Endothelial cell of hepatic sinusoid (primary cell): ENCODE measurements at regions not wholly inside any gene's neighbourhood (a gene's known extent, or its start where the extent isn't known, plus 50 kb on each side); places are given as distances from the start of the nearest gene placed in this dataset.

Experiments used
- in situ Hi-C: cut with HindIII; loops from 2 replicates; pipeline ENCODE4 v1.10.0; 2017; ENCODE audit warnings: low sequenced_read_pairs

- in situ Hi-C loops = no loop called here
These were observed 120.4 kb upstream of the NSMCE3 start for GRCh38 chr15:29390051-29390450.

GRCh38 chr15:29386523-29386922 is 116.9 kb upstream of the NSMCE3 start:
- in situ Hi-C loops = no loop called here

GRCh38 chr15:29383367-29383766 is 113.7 kb upstream of the NSMCE3 start:
- in situ Hi-C loops = no loop called here

- in situ Hi-C loops = no loop called here
These were observed 113.2 kb upstream of the NSMCE3 start for GRCh38 chr15:29382862-29383261.

- in situ Hi-C loops = no loop called here
These were observed 110.8 kb upstream of the NSMCE3 start for GRCh38 chr15:29380466-29380865.

- in situ Hi-C loops = no loop called here
These were observed 110.0 kb upstream of the NSMCE3 start for GRCh38 chr15:29379647-29380046.

GRCh38 chr15:29377161-29377560 is 107.5 kb upstream of the NSMCE3 start:
- in situ Hi-C loops = no loop called here

GRCh38 chr15:29376590-29376989 is 107.0 kb upstream of the NSMCE3 start:
- in situ Hi-C loops = no loop called here

- in situ Hi-C loops = no loop called here
These were observed 99.6 kb upstream of the NSMCE3 start for GRCh38 chr15:29369261-29369660.

GRCh38 chr15:29364426-29365078 is 94.9 kb upstream of the NSMCE3 start:
- in situ Hi-C loops = no loop called here

GRCh38 chr15:29361560-29361959 is 91.9 kb upstream of the NSMCE3 start:
- in situ Hi-C loops = no loop called here

- in situ Hi-C loops = no loop called here
These were observed 90.5 kb upstream of the NSMCE3 start for GRCh38 chr15:29360152-29360551.

GRCh38 chr15:29356786-29357185 is 87.2 kb upstream of the NSMCE3 start:
- in situ Hi-C loops = no loop called here

- in situ Hi-C loops = no loop called here
These were observed 85.9 kb upstream of the NSMCE3 start for GRCh38 chr15:29355477-29355876.

GRCh38 chr15:29352402-29352801 is 82.8 kb upstream of the NSMCE3 start:
- in situ Hi-C loops = no loop called here

- in situ Hi-C loops = no loop called here
These were observed 79.6 kb upstream of the NSMCE3 start for GRCh38 chr15:29349196-29349595.

GRCh38 chr15:29348336-29348914 is 78.8 kb upstream of the NSMCE3 start:
- in situ Hi-C loops = no loop called here

- in situ Hi-C loops = no loop called here
These were observed 77.4 kb upstream of the NSMCE3 start for GRCh38 chr15:29346998-29347397.

- in situ Hi-C loops = no loop called here
These were observed 76.2 kb upstream of the NSMCE3 start for GRCh38 chr15:29345549-29346525.

GRCh38 chr15:29344474-29344873 is 74.9 kb upstream of the NSMCE3 start:
- in situ Hi-C loops = no loop called here

GRCh38 chr15:29343229-29343628 is 73.6 kb upstream of the NSMCE3 start:
- in situ Hi-C loops = no loop called here

GRCh38 chr15:29342201-29342600 is 72.6 kb upstream of the NSMCE3 start:
- in situ Hi-C loops = no loop called here
